Activated CD4-positive, alpha-beta T cell treated with anti-CD3 and anti-CD28 coated beads for 24 hours (primary cell): ENCODE measurements at regions not wholly inside any gene's neighbourhood (a gene's known extent, or its start where the extent isn't known, plus 50 kb on each side); places are given as distances from the start of the nearest gene placed in this dataset.
A peak's percentile ranks its signal among the peaks of the same experiment; 100 is the strongest.
"Not testable (repeated sequence)": the region's sequence is repeated elsewhere in the genome, so short reads cannot be mapped to it uniquely, and the experiment has no call there.

Experiments
- DNase-seq, 2 donors: peaks; one replicate each; pipeline ENCODE4 v3.0.0-alpha.2; 2020; ENCODE audit warnings: low read depth in 2 of 2

- not testable (repeated sequence) for DNase-seq
Measured at GRCh38 chrX:129084291-129084690, 439.0 kb downstream of the SMARCA1 start.

GRCh38 chrX:129077424-129078170 lies 445.7 kb downstream of the SMARCA1 start:
- no peak for DNase-seq

GRCh38 chrX:129071390-129071789 lies 451.9 kb downstream of the SMARCA1 start:
- DNase-seq, result no peak

GRCh38 chrX:129065895-129066294 lies 457.4 kb downstream of the SMARCA1 start:
- DNase-seq, result no peak

GRCh38 chrX:129058405-129058804 lies 464.9 kb downstream of the SMARCA1 start:
- no peak for DNase-seq

GRCh38 chrX:129043138-129043537 lies 480.2 kb downstream of the SMARCA1 start:
- no peak for DNase-seq

- no peak for DNase-seq
Measured at GRCh38 chrX:129041319-129041718, 482.0 kb downstream of the SMARCA1 start.

GRCh38 chrX:129040124-129040523 lies 483.2 kb downstream of the SMARCA1 start:
- no peak for DNase-seq

- DNase-seq, result no peak
Measured at GRCh38 chrX:129039176-129039575, 484.1 kb downstream of the SMARCA1 start.

GRCh38 chrX:129037389-129037788 lies 485.9 kb downstream of the SMARCA1 start:
- no peak for DNase-seq

GRCh38 chrX:129035180-129035579 lies 488.1 kb downstream of the SMARCA1 start:
- DNase-seq, result no peak

- no peak for DNase-seq
Measured at GRCh38 chrX:129034196-129034595, 489.1 kb downstream of the SMARCA1 start.

GRCh38 chrX:129026202-129026601 lies 497.1 kb downstream of the SMARCA1 start:
- no peak for DNase-seq

GRCh38 chrX:129025376-129025775 lies 497.9 kb downstream of the SMARCA1 start:
- DNase-seq, result no peak

- DNase-seq, result no peak
Measured at GRCh38 chrX:129019412-129019811, 503.9 kb downstream of the SMARCA1 start.

GRCh38 chrX:129015381-129015780 lies 507.9 kb downstream of the SMARCA1 start:
- no peak for DNase-seq

- DNase-seq, result no peak
Measured at GRCh38 chrX:129013574-129013973, 509.7 kb downstream of the SMARCA1 start.

- no peak for DNase-seq
Measured at GRCh38 chrX:129007631-129008030, 515.7 kb downstream of the SMARCA1 start.

GRCh38 chrX:129006491-129006890 lies 516.8 kb downstream of the SMARCA1 start:
- DNase-seq, result no peak

GRCh38 chrX:129000797-129001196 lies 522.5 kb downstream of the SMARCA1 start:
- DNase-seq, result no peak

GRCh38 chrX:129000018-129000417 lies 523.3 kb downstream of the SMARCA1 start:
- no peak for DNase-seq

- no peak for DNase-seq
Measured at GRCh38 chrX:128992107-128992971, 531.0 kb downstream of the SMARCA1 start.

GRCh38 chrX:128975745-128976144 lies 547.5 kb downstream of the SMARCA1 start:
- DNase-seq, result peak in 1 of 2 donors; percentile 2
